Spleen (tissue), 7 donors: ENCODE measurements at regions not wholly inside any gene's neighbourhood (a gene's known extent, or its start where the extent isn't known, plus 50 kb on each side); places are given as distances from the start of the nearest gene placed in this dataset.

ENCODE experiments used
- CTCF ChIP-seq, 11 experiments: fragments of 200-600 bp in 7 of 11; fragments of 450-650 bp in 4 of 11; sonication (generic) in 4 of 11; IDR thresholded peaks in 8 of 11; conservative IDR thresholded peaks in 3 of 11; 1 replicate in 7 of 11; 2 replicates in 4 of 11; pipeline versions ENCODE4 v1.4.0 to v1.8.0; 2016 to 2021; ENCODE audit warnings: antibody characterized with exemption in 11 of 11, inconsistent platforms in 4 of 11, mild to moderate bottlenecking in 1 of 11
- POLR2A ChIP-seq, 3 donors: fragments of 450-650 bp; IDR thresholded peaks; one replicate each; pipeline ENCODE4 v1.5.1; 2017; ENCODE audit warnings: antibody characterized with exemption in 3 of 3, mild to moderate bottlenecking in 1 of 3
- POLR2AphosphoS5 ChIP-seq, 3 donors: sonication (generic); formaldehyde crosslinking; IDR thresholded peaks; one replicate each; pipeline ENCODE4 v1.5.1; 2017; ENCODE audit warnings: antibody characterized with exemption in 3 of 3
- donor health status: DM: no; HTN: no; CAD: no; lungs with moderate emphysema.
- donor health status: DM: no; HTN: no; CAD: no.
- donor health status: DM: no; HTN: no; CAD: no.

- TF ChIP-seq CTCF (IDR thresholded peaks at IDR 0.05 in 8 of 11, conservative IDR thresholded peaks at IDR 0.05 in 3 of 11) (no peak), POLR2AphosphoS5 (IDR thresholded peaks at IDR 0.05) (no peak), POLR2A (IDR thresholded peaks at IDR 0.05) (no peak)
Measured at GRCh38 chr12:5375547-5376295, 56.2 kb upstream of the NTF3 start.
